A673 (cell line): ENCODE measurements at regions not wholly inside any gene's neighbourhood (a gene's known extent, or its start where the extent isn't known, plus 50 kb on each side); places are given as distances from the start of the nearest gene placed in this dataset.

ENCODE experiments used
- BruUV-seq: library from RNA; stranded (reverse); fragments of 400-500 nt; replicated peaks from 2 replicates; lab custom pipeline; 2021; lab: Mats Ljungman, UMichigan
- CTCF ChIA-PET: fragments of 300-600 bp; sonication (Branson Sonifier 250); formaldehyde crosslinking; loops from one replicate; lab custom pipeline; 2022; ENCODE audit warnings: antibody characterized with exemption; lab: Charles Lee
- POLR2A ChIA-PET: fragments of 300-600 bp; sonication (Branson Sonifier 250); formaldehyde crosslinking; loops from one replicate; lab custom pipeline; 2022; ENCODE audit warnings: antibody characterized with exemption; ENCODE audit not compliant: low non-redundant PET; lab: Charles Lee
- DNase-seq: peaks from one replicate; pipeline ENCODE4 v3.0.0-alpha.2; 2015; ENCODE audit warnings: low spot score
- H3K27ac ChIP-seq: fragments of 200-600 bp; sonication (generic); 2 replicates; pipeline ENCODE4 v1.5.1; 2016; ENCODE audit warnings: mixed run types, low read depth, mild to moderate bottlenecking, mixed read lengths, antibody characterized with exemption, low read length; ENCODE audit not compliant: poor library complexity, severe bottlenecking
- H3K27me3 ChIP-seq: fragments of 200-600 bp; sonication (generic); replicated peaks from 2 replicates; pipeline ENCODE4 v1.6.1; 2017; ENCODE audit warnings: mixed run types, low read depth, mild to moderate bottlenecking, mixed read lengths, antibody characterized with exemption, low read length; ENCODE audit not compliant: insufficient read depth, poor library complexity
- H3K36me3 ChIP-seq: fragments of 200-600 bp; sonication (generic); 2 replicates; pipeline ENCODE4 v1.6.1; 2016; ENCODE audit warnings: mixed run types, mild to moderate bottlenecking, mixed read lengths, antibody characterized with exemption, low read length; ENCODE audit not compliant: insufficient read depth, poor library complexity, severe bottlenecking
- H3K4me1 ChIP-seq: fragments of 200-600 bp; sonication (generic); 2 replicates; pipeline ENCODE4 v1.6.1; 2017; ENCODE audit warnings: mixed run types, mild to moderate bottlenecking, mixed read lengths, antibody characterized with exemption, low read length; ENCODE audit not compliant: insufficient read depth, poor library complexity, severe bottlenecking
- H3K4me3 ChIP-seq: fragments of 200-600 bp; sonication (generic); 2 replicates; pipeline ENCODE4 v1.5.1; 2016; ENCODE audit warnings: low read depth, mixed run types, mild to moderate bottlenecking, mixed read lengths, low read length; ENCODE audit not compliant: poor library complexity, severe bottlenecking
- H3K9me3 ChIP-seq: fragments of 200-600 bp; sonication (generic); 2 replicates; pipeline ENCODE4 v1.6.1; 2016; ENCODE audit warnings: mixed run types, low read depth, mild to moderate bottlenecking, mixed read lengths, antibody characterized with exemption, low read length; ENCODE audit not compliant: poor library complexity, severe bottlenecking
- EZH2 ChIP-seq: fragments of 200-600 bp; sonication (generic); IDR thresholded peaks from 2 replicates; pipeline ENCODE4 v1.6.1; 2017; ENCODE audit warnings: borderline replicate concordance, low read depth, mild to moderate bottlenecking, mixed read lengths, antibody characterized with exemption, low read length; ENCODE audit not compliant: poor library complexity, severe bottlenecking
- intact Hi-C: fragments of 100-400 bp; cut with micrococcal nuclease; formaldehyde crosslinking; loops from one replicate; pipeline ENCODE4 v1.10.0; 2022; ENCODE audit not compliant: unreplicated experiment
- TF ChIP-seq, protein P1 (sequence below): fragments of 300-800, 200-600 bp; sonication (generic); conservative IDR thresholded peaks from 2 replicates; pipeline ENCODE4 v1.5.1; 2017; ENCODE audit warnings: low read depth, mild to moderate bottlenecking, antibody characterized with exemption, low read length, moderate library complexity, mixed read lengths

DNA sequence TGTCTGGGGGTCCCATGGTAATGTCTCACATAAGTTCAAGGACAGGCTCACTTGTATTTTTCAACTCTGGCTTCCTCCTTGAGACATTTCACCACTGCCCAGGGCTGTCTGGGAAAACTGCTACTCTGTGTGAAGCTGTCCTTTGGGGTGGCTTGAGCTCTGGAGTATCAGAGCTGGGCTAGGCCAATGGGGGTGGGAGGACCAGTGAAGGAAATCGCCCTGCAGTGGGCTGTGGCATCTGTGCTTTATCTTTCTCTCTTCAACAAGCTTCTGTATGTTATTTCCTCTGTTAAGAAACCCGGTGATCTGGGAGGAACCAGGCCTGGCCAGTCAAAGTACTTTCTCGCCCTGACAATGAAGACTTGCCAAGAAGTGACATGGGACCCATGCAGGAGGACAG lies 87.4 kb downstream of the SMIM20 start:
- H3K4me1 ChIP-seq, result no peaks in the 10 kb centered on the region
- CTCF ChIA-PET, result no interaction called here
- BruUV-seq, result no TSS peak
- TF ChIP-seq, protein P1, sequence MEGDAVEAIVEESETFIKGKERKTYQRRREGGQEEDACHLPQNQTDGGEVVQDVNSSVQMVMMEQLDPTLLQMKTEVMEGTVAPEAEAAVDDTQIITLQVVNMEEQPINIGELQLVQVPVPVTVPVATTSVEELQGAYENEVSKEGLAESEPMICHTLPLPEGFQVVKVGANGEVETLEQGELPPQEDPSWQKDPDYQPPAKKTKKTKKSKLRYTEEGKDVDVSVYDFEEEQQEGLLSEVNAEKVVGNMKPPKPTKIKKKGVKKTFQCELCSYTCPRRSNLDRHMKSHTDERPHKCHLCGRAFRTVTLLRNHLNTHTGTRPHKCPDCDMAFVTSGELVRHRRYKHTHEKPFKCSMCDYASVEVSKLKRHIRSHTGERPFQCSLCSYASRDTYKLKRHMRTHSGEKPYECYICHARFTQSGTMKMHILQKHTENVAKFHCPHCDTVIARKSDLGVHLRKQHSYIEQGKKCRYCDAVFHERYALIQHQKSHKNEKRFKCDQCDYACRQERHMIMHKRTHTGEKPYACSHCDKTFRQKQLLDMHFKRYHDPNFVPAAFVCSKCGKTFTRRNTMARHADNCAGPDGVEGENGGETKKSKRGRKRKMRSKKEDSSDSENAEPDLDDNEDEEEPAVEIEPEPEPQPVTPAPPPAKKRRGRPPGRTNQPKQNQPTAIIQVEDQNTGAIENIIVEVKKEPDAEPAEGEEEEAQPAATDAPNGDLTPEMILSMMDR, result no peak
- TF ChIP-seq EZH2, result no peak
- H3K27ac ChIP-seq, result no peak overlapping the region
- no peak overlapping the region for H3K4me3 ChIP-seq
- no peaks in the 10 kb centered on the region for H3K36me3 ChIP-seq
- H3K9me3 ChIP-seq, result no peaks in the 10 kb centered on the region
- POLR2A ChIA-PET, result no interaction called here
- intact Hi-C loops, result no loop called here
- DNase-seq, result no peak
- H3K27me3 ChIP-seq, result no peaks in the 10 kb centered on the region

DNA sequence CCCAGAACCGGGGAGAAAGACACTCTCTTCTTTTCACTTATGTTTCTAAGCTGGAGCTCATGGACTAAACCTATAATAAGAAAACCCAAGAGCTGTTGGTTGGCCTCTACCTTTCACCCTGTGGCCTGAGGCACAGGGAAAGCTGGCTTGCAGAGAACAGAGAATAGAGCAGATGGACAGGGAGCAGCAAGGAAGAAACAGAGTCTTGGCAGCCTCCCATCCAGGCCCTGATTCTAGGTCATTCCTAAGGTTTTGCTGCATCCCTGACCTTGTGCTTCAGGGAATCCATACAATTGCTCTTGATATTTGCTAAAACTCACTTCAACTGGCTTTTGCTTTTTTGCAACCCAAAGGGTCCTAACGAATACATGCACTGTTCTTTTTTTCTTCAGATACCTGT lies 87.8 kb downstream of the SMIM20 start:
- POLR2A ChIA-PET, result no interaction called here
- H3K27ac ChIP-seq, result no peak overlapping the region
- CTCF ChIA-PET, result no interaction called here
- TF ChIP-seq, protein P1, result no peak
- no peak for TF ChIP-seq EZH2
- H3K4me3 ChIP-seq, result no peak overlapping the region
- no TSS peak for BruUV-seq
- H3K4me1 ChIP-seq, result no peaks in the 10 kb centered on the region
- H3K36me3 ChIP-seq, result no peaks in the 10 kb centered on the region
- no peaks in the 10 kb centered on the region for H3K9me3 ChIP-seq
- no peak for DNase-seq
- intact Hi-C loops, result no loop called here
- H3K27me3 ChIP-seq, result no peaks in the 10 kb centered on the region

DNA sequence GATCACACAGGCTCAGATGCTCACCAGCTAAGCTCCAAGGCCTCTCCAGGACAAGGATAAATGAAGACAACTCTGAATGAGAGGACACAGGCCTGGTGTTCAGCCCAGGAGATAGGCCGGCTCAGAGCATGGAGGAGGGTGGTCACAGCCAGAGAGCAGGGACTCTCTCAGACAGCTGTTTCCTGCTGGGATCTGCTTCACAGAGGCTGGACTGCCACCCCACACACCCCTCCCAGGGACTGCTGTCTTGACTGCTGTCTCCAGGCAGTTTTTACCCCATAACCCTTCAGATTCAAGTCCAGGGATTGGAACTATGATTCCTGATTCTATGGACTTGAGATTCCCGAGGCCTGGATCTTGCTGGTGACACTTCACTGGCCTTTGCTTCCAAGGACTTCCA lies 89.0 kb downstream of the SMIM20 start:
- Histone ChIP-seq H3K27ac (no peak overlapping the region), H3K9me3 (no peaks in the 10 kb centered on the region), H3K36me3 (no peaks in the 10 kb centered on the region), H3K27me3 (no peaks in the 10 kb centered on the region), H3K4me3 (no peak overlapping the region), H3K4me1 (no peaks in the 10 kb centered on the region)
- ChIA-PET POLR2A (no interaction called here), CTCF (no interaction called here)
- no peak for DNase-seq
- intact Hi-C loops, result no loop called here
- no peak for TF ChIP-seq EZH2
- TF ChIP-seq, protein P1, result no peak
- no TSS peak for BruUV-seq
